MM.1S (cell line): ENCODE measurements at regions not wholly inside any gene's neighbourhood (a gene's known extent, or its start where the extent isn't known, plus 50 kb on each side); places are given as distances from the start of the nearest gene placed in this dataset.

Experiments
- DNase-seq: peaks from one replicate; pipeline ENCODE4 v3.0.0-alpha.2; 2015
- H2AFZ ChIP-seq: fragments of 300-600 bp; sonication (generic); 2 replicates; pipeline ENCODE4 v1.6.0; 2016; ENCODE audit warnings: antibody characterized with exemption, low read length
- H3F3A ChIP-seq: fragments of 300-600 bp; sonication (generic); 2 replicates; pipeline ENCODE4 v1.6.1; 2016; ENCODE audit warnings: mild to moderate bottlenecking, antibody characterized with exemption, low read length, moderate library complexity, mixed read lengths; ENCODE audit not compliant: insufficient read depth
- H3K27ac ChIP-seq: fragments of 300-600 bp; sonication (generic); 2 replicates; pipeline ENCODE4 v1.5.1; 2016; ENCODE audit warnings: mild to moderate bottlenecking, low read length
- H3K27me3 ChIP-seq: fragments of 300-600 bp; sonication (generic); replicated peaks from 2 replicates; pipeline ENCODE4 v1.6.0; 2016; ENCODE audit warnings: low read length; ENCODE audit not compliant: insufficient read depth
- H3K36me3 ChIP-seq: fragments of 300-600 bp; sonication (generic); replicated peaks from 2 replicates; pipeline ENCODE4 v1.6.1; 2016; ENCODE audit warnings: mild to moderate bottlenecking, low read length, mixed read lengths; ENCODE audit not compliant: insufficient read depth
- H3K4me1 ChIP-seq: fragments of 300-600 bp; sonication (generic); 2 replicates; pipeline ENCODE4 v1.6.1; 2016; ENCODE audit warnings: low read length, mixed read lengths
- H3K4me2 ChIP-seq: fragments of 300-600 bp; sonication (generic); 2 replicates; pipeline ENCODE4 v1.6.0; 2016; ENCODE audit warnings: low read depth, low read length
- H3K4me3 ChIP-seq: fragments of 300-600 bp; sonication (generic); 2 replicates; pipeline ENCODE4 v1.5.1; 2016; ENCODE audit warnings: low read length, mixed read lengths
- H3K79me2 ChIP-seq: fragments of 300-600 bp; sonication (generic); 2 replicates; pipeline ENCODE4 v1.6.1; 2016; ENCODE audit warnings: mixed run types, low read length, mixed read lengths
- H3K9ac ChIP-seq: fragments of 300-600 bp; sonication (generic); 2 replicates; pipeline ENCODE4 v1.6.1; 2016; ENCODE audit warnings: low read length, mixed read lengths
- H3K9me2 ChIP-seq: fragments of 300-600 bp; sonication (generic); replicated peaks from 2 replicates; pipeline ENCODE4 v1.6.1; 2016; ENCODE audit warnings: mild to moderate bottlenecking, low read length, mixed read lengths; ENCODE audit not compliant: insufficient read depth
- H3K9me3 ChIP-seq: fragments of 300-600 bp; sonication (generic); replicated peaks from 2 replicates; pipeline ENCODE4 v1.6.1; 2016; ENCODE audit warnings: mild to moderate bottlenecking, low read length, mixed read lengths; ENCODE audit not compliant: insufficient read depth
- H4K20me1 ChIP-seq: fragments of 300-600 bp; sonication (generic); 2 replicates; pipeline ENCODE4 v1.6.1; 2016; ENCODE audit warnings: mild to moderate bottlenecking, low read length, moderate library complexity, mixed read lengths; ENCODE audit not compliant: insufficient read depth
- EZH2 ChIP-seq: fragments of 300-600 bp; sonication (generic); optimal IDR thresholded peaks from 2 replicates; pipeline ENCODE3; 2017; ENCODE audit warnings: low read depth, mild to moderate bottlenecking, antibody characterized with exemption, low read length, mixed read lengths
- EZH2phosphoT487 ChIP-seq: fragments of 300-600 bp; sonication (generic); IDR thresholded peaks from 2 replicates; pipeline ENCODE4 v1.6.1; 2018; ENCODE audit warnings: antibody characterized with exemption, low read length
- TF ChIP-seq, protein P1 (sequence below): fragments of 300-600 bp; sonication (generic); IDR thresholded peaks from 2 replicates; pipeline ENCODE4 v1.5.1; 2016; ENCODE audit warnings: antibody characterized with exemption, low read length, mixed read lengths

DNA sequence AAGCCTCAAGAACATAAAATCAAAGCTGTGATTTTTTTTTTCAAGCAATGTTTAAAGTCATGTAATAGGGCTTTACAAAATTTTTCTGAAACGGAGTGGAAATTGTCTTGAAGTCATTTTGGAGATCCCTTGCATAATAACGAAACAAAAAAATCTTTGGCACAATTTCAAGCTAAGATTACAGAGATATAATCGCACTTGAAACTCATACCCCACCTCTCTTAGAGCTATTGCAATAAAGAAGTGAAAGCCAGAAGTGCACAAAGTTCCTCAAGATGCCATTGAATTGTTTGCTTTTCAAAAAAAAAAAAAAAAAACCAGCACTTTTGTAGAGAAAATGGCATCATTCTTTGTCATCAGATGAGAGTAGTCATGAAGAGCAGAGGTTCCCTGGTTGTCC lies 152.3 kb downstream of the PAX3 start:
- TF ChIP-seq EZH2phosphoT487 = no peak
- TF ChIP-seq EZH2 = no peak
- TF ChIP-seq, protein P1, sequence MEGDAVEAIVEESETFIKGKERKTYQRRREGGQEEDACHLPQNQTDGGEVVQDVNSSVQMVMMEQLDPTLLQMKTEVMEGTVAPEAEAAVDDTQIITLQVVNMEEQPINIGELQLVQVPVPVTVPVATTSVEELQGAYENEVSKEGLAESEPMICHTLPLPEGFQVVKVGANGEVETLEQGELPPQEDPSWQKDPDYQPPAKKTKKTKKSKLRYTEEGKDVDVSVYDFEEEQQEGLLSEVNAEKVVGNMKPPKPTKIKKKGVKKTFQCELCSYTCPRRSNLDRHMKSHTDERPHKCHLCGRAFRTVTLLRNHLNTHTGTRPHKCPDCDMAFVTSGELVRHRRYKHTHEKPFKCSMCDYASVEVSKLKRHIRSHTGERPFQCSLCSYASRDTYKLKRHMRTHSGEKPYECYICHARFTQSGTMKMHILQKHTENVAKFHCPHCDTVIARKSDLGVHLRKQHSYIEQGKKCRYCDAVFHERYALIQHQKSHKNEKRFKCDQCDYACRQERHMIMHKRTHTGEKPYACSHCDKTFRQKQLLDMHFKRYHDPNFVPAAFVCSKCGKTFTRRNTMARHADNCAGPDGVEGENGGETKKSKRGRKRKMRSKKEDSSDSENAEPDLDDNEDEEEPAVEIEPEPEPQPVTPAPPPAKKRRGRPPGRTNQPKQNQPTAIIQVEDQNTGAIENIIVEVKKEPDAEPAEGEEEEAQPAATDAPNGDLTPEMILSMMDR = no peak

GRCh38 chr2:222142027-222142426 lies 156.8 kb downstream of the PAX3 start:
- Histone ChIP-seq H3K9me2 (no peaks in the 10 kb centered on the region), H3K79me2 (no peaks in the 10 kb centered on the region), H3K4me1 (no peaks in the 10 kb centered on the region), H2AFZ (no peak overlapping the region), H3K4me3 (no peak overlapping the region), H3K9me3 (no peaks in the 10 kb centered on the region), H4K20me1 (no peaks in the 10 kb centered on the region), H3K9ac (no peak overlapping the region), H3K27me3 (no peaks in the 10 kb centered on the region), H3F3A (no peaks in the 10 kb centered on the region), H3K27ac (no peak overlapping the region), H3K4me2 (no peak overlapping the region), H3K36me3 (no peaks in the 10 kb centered on the region)
- TF ChIP-seq EZH2phosphoT487 (no peak), EZH2 (no peak)
- TF ChIP-seq, protein P1 = no peak
- DNase-seq = no peak

More for the DNA sequence above, 152.3 kb downstream of the PAX3 start:
- no peak for DNase-seq
- no peaks in the 10 kb centered on the region for H4K20me1 ChIP-seq
- H2AFZ ChIP-seq = no peak overlapping the region
- H3K4me1 ChIP-seq = no peaks in the 10 kb centered on the region
- H3F3A ChIP-seq = no peaks in the 10 kb centered on the region
- no peaks in the 10 kb centered on the region for H3K79me2 ChIP-seq
- H3K27me3 ChIP-seq = no peaks in the 10 kb centered on the region
- no peak overlapping the region for H3K9ac ChIP-seq
- H3K9me2 ChIP-seq = no peaks in the 10 kb centered on the region
- H3K27ac ChIP-seq = no peak overlapping the region
- no peak overlapping the region for H3K4me3 ChIP-seq
- H3K36me3 ChIP-seq = no peaks in the 10 kb centered on the region
- no peaks in the 10 kb centered on the region for H3K9me3 ChIP-seq
- no peak overlapping the region for H3K4me2 ChIP-seq

DNA sequence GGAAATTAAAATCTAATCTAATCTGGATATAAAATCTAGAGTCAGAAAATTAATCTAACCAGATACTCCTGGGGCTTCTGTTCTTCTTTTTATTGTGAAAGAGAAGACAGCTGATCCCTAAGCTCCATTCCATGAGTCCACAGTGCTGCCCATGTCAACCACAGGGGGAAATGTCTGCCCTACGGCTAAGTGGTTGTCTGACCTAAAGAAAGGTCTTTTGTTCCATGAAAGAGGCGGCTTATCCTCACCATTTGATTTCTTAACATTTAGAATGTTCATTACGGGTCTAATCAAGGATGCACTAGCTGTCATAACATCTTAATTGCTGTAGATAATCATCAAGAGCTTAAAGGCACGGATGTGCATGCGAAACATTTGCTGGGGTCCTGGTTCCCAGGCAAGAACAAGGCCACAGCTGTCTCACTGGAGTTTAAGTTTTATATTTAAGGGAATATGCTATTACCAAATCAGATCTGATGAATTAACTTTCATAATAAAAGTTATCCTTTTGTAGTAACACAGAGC lies 162.6 kb downstream of the PAX3 start:
- no peaks in the 10 kb centered on the region for H3K4me1 ChIP-seq
- H3K79me2 ChIP-seq = no peaks in the 10 kb centered on the region
- TF ChIP-seq EZH2 (no peak), EZH2phosphoT487 (no peak)
- TF ChIP-seq, protein P1 = no peak
- no peaks in the 10 kb centered on the region for H3F3A ChIP-seq
- no peaks in the 10 kb centered on the region for H3K9me3 ChIP-seq
- H3K4me2 ChIP-seq = no peak overlapping the region
- no peaks in the 10 kb centered on the region for H3K36me3 ChIP-seq
- no peaks in the 10 kb centered on the region for H3K9me2 ChIP-seq
- DNase-seq = no peak
- H2AFZ ChIP-seq = no peak overlapping the region
- no peaks in the 10 kb centered on the region for H4K20me1 ChIP-seq
- no peaks in the 10 kb centered on the region for H3K27me3 ChIP-seq
- no peak overlapping the region for H3K27ac ChIP-seq
- no peak overlapping the region for H3K9ac ChIP-seq
- no peak overlapping the region for H3K4me3 ChIP-seq
